Trophoblast cell (in vitro differentiated cells and primary cell): ENCODE measurements at regions not wholly inside any gene's neighbourhood (a gene's known extent, or its start where the extent isn't known, plus 50 kb on each side); places are given as distances from the start of the nearest gene placed in this dataset.

Experiments used
- DNase-seq, 2 donors: peaks; one replicate each; pipeline ENCODE4 v3.0.0-alpha.2; 2016
- H2AFZ ChIP-seq: 2 replicates; pipeline ENCODE4 v1.6.1; 2013; ENCODE audit warnings: low read length, moderate library complexity, mild to moderate bottlenecking; ENCODE audit not compliant: insufficient read depth, poor library complexity
- H2AK5ac ChIP-seq: 2 replicates; pipeline ENCODE4 v1.6.1; 2013; ENCODE audit warnings: mild to moderate bottlenecking, low read length
- H2BK120ac ChIP-seq: 2 replicates; pipeline ENCODE4 v1.6.1; 2013; ENCODE audit warnings: low read length, mild to moderate bottlenecking, moderate library complexity; ENCODE audit not compliant: insufficient read depth, poor library complexity
- H2BK12ac ChIP-seq: 2 replicates; pipeline ENCODE4 v1.6.1; 2013; ENCODE audit warnings: mild to moderate bottlenecking, low read length, moderate library complexity
- H2BK5ac ChIP-seq: 2 replicates; pipeline ENCODE4 v1.6.1; 2013; ENCODE audit warnings: low read length, low read depth, moderate library complexity, mild to moderate bottlenecking; ENCODE audit not compliant: poor library complexity
- H3K14ac ChIP-seq: 2 replicates; pipeline ENCODE4 v1.6.1; 2013; ENCODE audit warnings: mild to moderate bottlenecking, low read length
- H3K18ac ChIP-seq: 2 replicates; pipeline ENCODE4 v1.6.1; 2013; ENCODE audit warnings: mild to moderate bottlenecking, low read length
- H3K23ac ChIP-seq: 2 replicates; pipeline ENCODE4 v1.6.1; 2013; ENCODE audit warnings: low read length
- H3K27ac ChIP-seq: 2 replicates; pipeline ENCODE4 v1.5.1; 2013; ENCODE audit warnings: low read depth, mild to moderate bottlenecking, inconsistent platforms, low read length, moderate library complexity
- H3K27me3 ChIP-seq: 2 replicates; pipeline ENCODE4 v1.6.1; 2013; ENCODE audit warnings: inconsistent platforms, mild to moderate bottlenecking, low read length, moderate library complexity; ENCODE audit not compliant: insufficient read depth
- H3K36me3 ChIP-seq, 2 experiments: 1 replicate in 1 of 2; 2 replicates in 1 of 2; pipeline ENCODE4 v1.6.1; 2013; ENCODE audit warnings: low read length in 2 of 2, mild to moderate bottlenecking in 2 of 2, moderate library complexity in 1 of 2; ENCODE audit not compliant: insufficient read depth in 2 of 2, control insufficient read depth in 1 of 2
- H3K4ac ChIP-seq: 2 replicates; pipeline ENCODE4 v1.6.1; 2013; ENCODE audit warnings: low read depth, mild to moderate bottlenecking, low read length, moderate library complexity
- H3K4me1 ChIP-seq, 2 experiments: 1 replicate in 1 of 2; 2 replicates in 1 of 2; pipeline ENCODE4 v1.6.1; 2013; ENCODE audit warnings: low read length in 2 of 2, mild to moderate bottlenecking in 2 of 2, moderate library complexity in 1 of 2; ENCODE audit not compliant: insufficient read depth in 2 of 2, control insufficient read depth in 1 of 2
- H3K4me2 ChIP-seq: 2 replicates; pipeline ENCODE4 v1.6.1; 2013; ENCODE audit warnings: inconsistent platforms, mild to moderate bottlenecking, low read length, moderate library complexity
- H3K4me3 ChIP-seq: 2 replicates; pipeline ENCODE4 v1.5.1; 2013; ENCODE audit warnings: mild to moderate bottlenecking, low read depth, low read length, inconsistent platforms
- H3K79me1 ChIP-seq: one replicate; pipeline ENCODE4 v1.6.1; 2013; ENCODE audit warnings: low read length
- H3K79me2 ChIP-seq: 2 replicates; pipeline ENCODE4 v1.6.1; 2013; ENCODE audit warnings: low read length, mild to moderate bottlenecking; ENCODE audit not compliant: control insufficient read depth, insufficient read depth, poor library complexity
- H3K9ac ChIP-seq: 2 replicates; pipeline ENCODE4 v1.6.1; 2013; ENCODE audit warnings: mild to moderate bottlenecking, low read length
- H3K9me3 ChIP-seq: 2 replicates; pipeline ENCODE4 v1.6.1; 2013; ENCODE audit warnings: low read depth, mild to moderate bottlenecking, control low read depth, inconsistent platforms, low read length; ENCODE audit not compliant: insufficient read depth
- H4K12ac ChIP-seq: 2 replicates; pipeline ENCODE4 v1.6.1; 2013; ENCODE audit warnings: low read depth, mild to moderate bottlenecking, low read length, moderate library complexity
- H4K8ac ChIP-seq: 2 replicates; pipeline ENCODE4 v1.6.1; 2013; ENCODE audit warnings: low read depth, mild to moderate bottlenecking, low read length, moderate library complexity
- H4K91ac ChIP-seq: one replicate; pipeline ENCODE4 v1.6.1; 2013; ENCODE audit warnings: low read depth, mild to moderate bottlenecking, low read length, moderate library complexity
- WGBS: extraction: QIAGEN DNeasy Blood & Tissue Kit; methylation state at CpG from one replicate; pipeline ENCODE4 v1.1.7; 2013; ENCODE audit warnings: missing lambda C conversion rate; ENCODE audit not compliant: insufficient read length, insufficient coverage; ENCODE audit errors: extremely low coverage; 5-methylcytosine and 5-hydroxymethylcytosine counted together

DNA sequence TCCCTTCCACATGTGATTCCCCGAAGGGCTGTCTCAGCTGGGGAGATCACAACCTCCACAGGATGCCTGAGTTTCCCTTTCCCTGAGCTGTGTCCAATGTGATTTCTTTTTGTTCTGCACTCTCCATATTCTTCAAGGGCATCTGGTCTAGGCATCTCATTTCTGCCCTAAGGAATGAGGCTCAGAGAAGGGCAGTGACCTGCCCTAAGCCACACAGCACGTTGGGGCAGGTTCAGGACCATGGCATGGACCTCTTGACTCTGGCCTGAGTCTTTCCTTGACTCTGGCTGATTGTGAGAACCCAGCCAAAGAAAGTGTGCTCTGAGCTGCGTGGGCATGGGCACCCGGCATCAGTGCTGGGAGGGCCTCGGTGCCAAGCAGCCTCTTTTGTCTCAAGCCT, 590.3 kb downstream of the PTPRU start:
- H3K9me3 ChIP-seq, result peaks cover 11% of the 10 kb centered on the region
- no peak overlapping the region for H4K8ac ChIP-seq
- H3K4ac ChIP-seq, result no peak overlapping the region

DNA sequence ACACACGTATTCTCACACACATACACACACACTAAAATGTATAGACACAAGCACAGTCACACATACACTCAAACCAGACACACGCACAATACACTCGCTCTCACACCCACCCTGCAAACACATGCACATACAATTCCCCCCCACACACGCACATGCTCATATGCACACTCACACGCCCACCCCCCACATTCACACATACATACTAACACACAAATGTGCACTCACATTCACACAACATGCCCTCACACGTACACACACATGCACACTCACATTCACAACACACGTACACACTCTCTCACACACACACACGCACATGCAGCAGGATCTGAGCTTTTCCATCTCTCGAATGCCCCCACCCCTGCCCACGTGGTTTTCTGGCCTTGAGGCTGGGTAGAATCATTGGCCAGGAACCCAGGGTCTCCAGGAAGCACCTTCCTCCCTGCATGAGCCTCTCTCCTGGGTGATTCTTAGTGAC, 589.7 kb downstream of the PTPRU start:
- H4K8ac ChIP-seq, result no peak overlapping the region
- H3K27me3 ChIP-seq, result no peaks in the 10 kb centered on the region
- H3K4ac ChIP-seq, result no peak overlapping the region
- no peak overlapping the region for H2BK120ac ChIP-seq
- no peak overlapping the region for H4K91ac ChIP-seq
- H3K14ac ChIP-seq, result no peak overlapping the region
- H2AFZ ChIP-seq, result no peak overlapping the region
- WGBS, result 100% methylated on average over 2 of the region's 10 CpGs
- no peak overlapping the region for H2BK12ac ChIP-seq
- H3K79me2 ChIP-seq, result no peaks in the 10 kb centered on the region
- H2BK5ac ChIP-seq, result no peak overlapping the region
- H2AK5ac ChIP-seq, result no peak overlapping the region
- no peak overlapping the region for H3K9ac ChIP-seq
- no peak overlapping the region for H3K18ac ChIP-seq
- no peak overlapping the region for H3K27ac ChIP-seq
- no peak overlapping the region for H4K12ac ChIP-seq
- H3K23ac ChIP-seq, result peak overlapping the region; percentile 18
- H3K4me2 ChIP-seq, result no peak overlapping the region
- H3K9me3 ChIP-seq, result peaks cover 11% of the 10 kb centered on the region
- no peak for DNase-seq
- H3K4me3 ChIP-seq, result no peak overlapping the region
- H3K36me3 ChIP-seq, result no peaks in the 10 kb centered on the region
- H3K4me1 ChIP-seq, result no peaks in the 10 kb centered on the region
- H3K79me1 ChIP-seq, result no peaks in the 10 kb centered on the region

More for the DNA sequence above, 590.3 kb downstream of the PTPRU start:
- Histone ChIP-seq H4K91ac (no peak overlapping the region), H3K14ac (no peak overlapping the region), H3K4me2 (no peak overlapping the region), H3K9ac (no peak overlapping the region), H3K36me3 (no peaks in the 10 kb centered on the region), H2BK5ac (no peak overlapping the region), H3K4me1 (no peaks in the 10 kb centered on the region), H2BK120ac (no peak overlapping the region), H2AFZ (no peak overlapping the region), H3K79me1 (no peaks in the 10 kb centered on the region), H2BK12ac (no peak overlapping the region), H4K12ac (no peak overlapping the region), H2AK5ac (no peak overlapping the region), H3K23ac (no peak overlapping the region), H3K18ac (no peak overlapping the region), H3K27ac (no peak overlapping the region), H3K4me3 (no peak overlapping the region), H3K27me3 (no peaks in the 10 kb centered on the region), H3K79me2 (no peaks in the 10 kb centered on the region)
- no peak for DNase-seq
- WGBS, result no CpG with 5 or more reads among the region's 5 CpGs

DNA sequence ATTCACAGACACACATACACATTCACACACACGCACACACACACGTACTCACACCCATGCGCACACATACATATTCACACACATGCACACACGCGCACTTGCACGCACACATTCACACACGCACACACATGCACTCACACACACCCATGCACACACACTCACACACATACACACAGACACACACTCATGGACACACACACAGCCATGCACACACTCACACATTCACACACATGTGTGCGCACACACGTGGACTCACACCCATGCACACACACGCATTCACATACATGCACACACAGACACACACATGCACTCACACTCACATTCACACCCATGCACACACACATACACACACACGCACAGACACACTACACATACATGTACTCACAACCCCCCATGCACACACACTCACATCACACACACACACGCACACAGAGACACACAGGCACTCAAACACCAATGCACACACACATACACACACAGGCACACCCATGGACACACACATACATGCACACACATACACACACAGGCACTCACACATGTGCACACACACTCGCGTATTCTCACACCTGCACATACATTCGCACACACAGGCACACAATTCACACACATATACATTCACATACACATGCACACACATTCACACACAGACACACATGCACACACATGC, 589.1 kb downstream of the PTPRU start:
- Histone ChIP-seq H3K36me3 (no peaks in the 10 kb centered on the region), H2AFZ (no peak overlapping the region), H3K9me3 (peaks cover 11% of the 10 kb centered on the region), H3K18ac (no peak overlapping the region), H3K4ac (no peak overlapping the region), H3K27ac (no peak overlapping the region), H4K12ac (no peak overlapping the region), H3K9ac (no peak overlapping the region), H3K23ac (peak overlapping the region; percentile 18), H2AK5ac (no peak overlapping the region), H3K4me2 (no peak overlapping the region), H3K14ac (no peak overlapping the region), H3K79me2 (no peaks in the 10 kb centered on the region), H2BK12ac (no peak overlapping the region), H3K79me1 (no peaks in the 10 kb centered on the region), H4K91ac (no peak overlapping the region), H3K4me3 (peak overlapping the region; percentile 51), H2BK5ac (no peak overlapping the region), H4K8ac (no peak overlapping the region), H2BK120ac (no peak overlapping the region), H3K27me3 (no peaks in the 10 kb centered on the region), H3K4me1 (no peaks in the 10 kb centered on the region)
- WGBS, result no CpG with 5 or more reads among the region's 15 CpGs
- DNase-seq, result no peak

DNA sequence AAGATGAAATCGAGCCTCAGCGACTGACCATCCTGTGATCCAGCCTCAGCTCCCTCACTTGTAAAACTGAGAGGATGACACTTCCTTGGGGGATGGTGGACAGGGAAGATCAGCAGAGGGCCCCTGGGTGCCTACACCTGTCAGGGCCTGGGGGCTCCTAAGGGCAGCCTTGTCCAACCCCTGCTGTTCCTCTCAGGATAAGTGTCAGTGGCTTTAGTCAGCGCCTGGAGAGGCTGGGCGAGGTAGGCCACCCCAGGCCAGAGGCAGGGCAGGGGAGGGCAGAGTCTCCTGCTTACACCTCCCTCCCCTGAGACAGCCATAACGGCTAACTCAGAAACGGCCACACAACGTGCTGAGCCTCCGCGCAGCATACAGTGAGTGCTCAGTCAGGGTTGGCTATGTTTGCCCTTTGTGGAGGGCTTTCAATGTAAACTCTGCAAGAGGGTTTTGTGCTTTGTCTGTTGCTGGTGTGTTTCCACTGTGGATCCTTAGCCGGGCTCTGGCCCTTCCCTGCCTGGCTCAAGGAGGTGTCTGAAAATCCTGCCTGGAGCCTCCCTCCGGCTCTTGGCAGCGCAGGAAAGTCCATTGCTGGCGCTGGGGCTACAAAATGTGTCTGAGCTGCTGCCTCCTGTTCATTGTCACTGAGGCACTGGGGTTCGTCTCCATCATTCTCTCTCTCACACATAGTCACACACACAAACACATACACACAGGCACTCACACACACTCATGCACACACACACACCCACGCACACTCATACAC, 588.4 kb downstream of the PTPRU start:
- no peak overlapping the region for H3K23ac ChIP-seq
- H3K9ac ChIP-seq, result no peak overlapping the region
- H3K18ac ChIP-seq, result no peak overlapping the region
- no peak overlapping the region for H2AFZ ChIP-seq
- no peaks in the 10 kb centered on the region for H3K4me1 ChIP-seq
- no peaks in the 10 kb centered on the region for H3K79me2 ChIP-seq
- H3K36me3 ChIP-seq, result no peaks in the 10 kb centered on the region
- no peak overlapping the region for H3K4ac ChIP-seq
- no peak for DNase-seq
- no peaks in the 10 kb centered on the region for H3K79me1 ChIP-seq
- no peak overlapping the region for H4K12ac ChIP-seq
- no peaks in the 10 kb centered on the region for H3K27me3 ChIP-seq
- no peak overlapping the region for H2BK5ac ChIP-seq
- no peak overlapping the region for H3K4me2 ChIP-seq
- no peak overlapping the region for H2BK120ac ChIP-seq
- H3K14ac ChIP-seq, result no peak overlapping the region
- H2AK5ac ChIP-seq, result no peak overlapping the region
- no peak overlapping the region for H4K91ac ChIP-seq
- peak overlapping the region; percentile 51 for H3K4me3 ChIP-seq
- H2BK12ac ChIP-seq, result no peak overlapping the region
- H3K9me3 ChIP-seq, result peaks cover 11% of the 10 kb centered on the region
- H3K27ac ChIP-seq, result no peak overlapping the region
- no peak overlapping the region for H4K8ac ChIP-seq
- no CpG with 5 or more reads among the region's 15 CpGs for WGBS
